GM18858 (cell line): ENCODE measurements at regions not wholly inside any gene's neighbourhood (a gene's known extent, or its start where the extent isn't known, plus 50 kb on each side); places are given as distances from the start of the nearest gene placed in this dataset.
"Not testable (repeated sequence)": the region's sequence is repeated elsewhere in the genome, so short reads cannot be mapped to it uniquely, and the experiment has no call there.

Experiments
- ATAC-seq: cut with Tn5 transposase; IDR thresholded peaks from one replicate; pipeline ENCODE4 v1.9.1; 2021; ENCODE audit not compliant: unreplicated experiment

DNA sequence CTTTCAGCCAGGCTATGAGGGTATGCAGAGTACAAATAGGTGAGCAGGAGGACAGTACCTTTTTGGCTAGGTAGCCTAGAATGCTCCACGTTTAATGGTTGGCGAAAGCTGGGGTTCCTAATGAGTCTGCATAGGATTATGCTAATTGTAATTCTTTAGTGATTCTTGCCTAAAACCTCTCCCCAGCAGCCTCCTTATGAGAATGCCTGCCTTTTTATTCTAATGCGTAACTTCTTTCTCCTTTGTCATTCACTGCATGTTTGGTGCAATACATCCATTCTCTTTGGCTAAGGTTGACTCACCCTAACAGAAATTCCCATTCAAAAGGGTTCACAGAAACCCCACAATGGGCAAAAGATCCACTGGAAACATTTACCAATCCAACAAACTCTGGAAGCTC lies 752.2 kb downstream of the FSCB start:
- ATAC-seq = no peak

DNA sequence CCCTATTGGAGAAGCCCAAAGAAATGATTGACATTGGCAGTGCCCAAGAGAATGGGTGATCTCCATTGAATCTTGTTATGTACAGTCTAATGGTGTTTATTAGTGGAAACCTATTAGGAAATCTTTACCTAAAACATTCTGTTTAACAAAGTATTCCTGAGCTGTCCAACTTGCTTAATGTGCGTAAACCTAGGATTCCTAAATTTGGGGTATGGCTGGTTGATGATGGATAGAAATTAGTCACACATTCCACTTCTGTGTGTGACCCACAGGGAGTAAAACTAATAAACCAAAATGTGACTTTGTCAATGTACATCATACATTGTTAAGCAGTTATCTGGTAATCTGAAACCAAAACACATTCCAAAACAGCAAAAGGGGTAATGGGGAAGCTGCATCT lies 761.3 kb downstream of the FSCB start:
- ATAC-seq = no peak

DNA sequence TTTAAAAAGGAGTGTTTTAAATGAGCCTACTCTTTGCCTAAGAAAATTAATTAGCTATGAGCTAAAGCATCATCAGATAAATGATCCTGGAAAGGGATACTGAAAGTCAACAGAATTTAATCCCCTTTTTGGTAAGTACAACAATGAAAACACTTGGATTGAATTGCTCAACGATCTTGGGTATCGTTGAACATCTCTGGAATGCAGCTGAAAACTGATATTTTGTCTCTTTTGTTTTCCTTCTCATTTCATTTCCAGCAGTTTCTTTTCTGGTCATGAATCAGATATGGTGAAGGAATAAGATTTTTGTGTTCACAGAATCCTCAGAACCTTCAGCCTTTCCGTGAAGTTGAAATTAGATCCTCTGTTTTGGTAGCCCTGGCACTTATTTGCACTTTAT lies 771.2 kb downstream of the FSCB start:
- ATAC-seq = no peak

DNA sequence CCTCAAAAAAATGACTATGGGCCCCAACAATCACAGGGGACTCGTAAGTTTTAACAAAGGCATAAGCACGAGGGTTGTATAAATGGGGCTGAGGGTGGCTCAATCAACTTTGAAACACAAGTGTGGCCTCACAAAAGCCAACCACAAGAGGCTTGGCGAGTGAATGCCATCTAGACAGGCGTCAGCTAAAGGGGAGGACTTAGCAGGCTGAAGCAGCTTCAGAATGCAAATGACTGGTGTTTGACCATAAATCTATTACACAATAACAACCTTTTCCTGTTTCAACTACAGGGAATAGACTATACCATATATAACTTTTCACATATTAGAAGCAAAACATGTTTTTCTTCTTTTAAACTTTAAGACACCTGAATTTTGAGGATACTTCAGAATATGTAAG lies 777.9 kb downstream of the FSCB start:
- no peak for ATAC-seq

DNA sequence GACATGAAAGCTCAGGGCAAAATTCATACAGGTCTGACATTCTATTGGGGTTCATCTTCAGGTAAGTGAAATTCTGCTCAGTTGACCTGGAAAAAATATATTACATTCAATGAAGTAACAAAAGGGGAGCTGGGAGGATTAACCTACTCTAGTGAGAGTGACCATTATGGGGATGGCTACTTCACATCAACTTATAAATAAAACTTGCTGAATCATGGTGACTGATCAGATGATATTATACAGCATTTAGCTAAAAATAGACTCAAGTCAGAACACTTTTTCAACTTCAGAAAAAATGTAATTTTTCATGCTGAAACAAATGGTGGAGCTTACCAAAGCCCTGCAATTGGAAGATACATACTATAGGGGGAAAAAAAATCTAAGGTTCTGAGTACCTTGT lies 800.2 kb downstream of the FSCB start:
- no peak for ATAC-seq

DNA sequence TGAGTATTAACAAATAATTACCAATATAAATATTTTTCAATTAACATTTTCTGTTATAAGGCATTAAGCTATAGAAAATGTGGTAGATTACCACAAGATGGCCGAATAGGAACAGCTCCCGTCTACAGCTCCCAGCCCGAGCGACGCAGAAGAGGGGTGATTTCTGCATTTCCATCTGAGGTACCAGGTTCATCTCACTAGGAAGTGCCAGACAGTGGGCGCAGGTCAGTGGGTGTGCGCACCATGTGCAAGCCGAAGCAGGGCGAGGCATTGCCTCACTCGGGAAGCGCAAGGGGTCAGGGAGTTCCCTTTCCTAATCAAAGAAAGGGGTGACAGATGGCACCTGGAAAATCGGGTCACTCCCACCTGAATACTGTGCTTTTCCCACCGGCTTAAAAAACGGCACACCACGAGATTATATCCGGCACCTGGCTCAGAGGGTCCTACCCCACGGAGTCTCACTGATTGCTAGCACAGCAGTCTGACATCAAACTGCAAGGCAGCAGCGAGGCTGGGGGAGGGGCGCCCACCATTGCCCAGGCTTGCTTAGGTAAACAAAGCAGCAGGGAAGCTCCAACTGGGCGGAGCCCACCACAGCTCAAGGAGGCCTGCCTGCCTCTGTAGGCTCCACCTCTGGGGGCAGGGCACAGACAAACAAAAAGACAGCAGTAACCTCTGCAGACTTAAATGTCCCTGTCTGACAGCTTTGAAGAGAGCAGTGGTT lies 808.4 kb downstream of the FSCB start:
- not testable (repeated sequence) for ATAC-seq

DNA sequence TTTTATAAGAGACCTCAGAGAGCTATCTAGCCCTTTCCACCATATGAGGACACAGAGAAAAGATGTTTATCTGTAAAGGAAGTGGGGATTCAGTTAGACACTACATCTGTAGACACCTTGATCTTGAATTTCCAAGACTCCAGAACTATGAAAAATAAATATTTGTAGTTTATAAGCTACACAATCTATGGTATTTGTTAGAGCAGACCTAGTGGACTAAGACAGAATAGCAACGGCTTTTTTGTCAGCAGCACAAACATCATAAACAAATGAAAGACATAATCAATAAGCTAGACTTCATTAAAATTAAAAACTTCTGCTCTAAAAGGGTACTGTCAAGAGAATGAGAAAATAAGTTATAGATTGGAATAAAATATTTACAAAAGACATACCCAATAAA lies 810.1 kb downstream of the FSCB start:
- ATAC-seq = no peak

DNA sequence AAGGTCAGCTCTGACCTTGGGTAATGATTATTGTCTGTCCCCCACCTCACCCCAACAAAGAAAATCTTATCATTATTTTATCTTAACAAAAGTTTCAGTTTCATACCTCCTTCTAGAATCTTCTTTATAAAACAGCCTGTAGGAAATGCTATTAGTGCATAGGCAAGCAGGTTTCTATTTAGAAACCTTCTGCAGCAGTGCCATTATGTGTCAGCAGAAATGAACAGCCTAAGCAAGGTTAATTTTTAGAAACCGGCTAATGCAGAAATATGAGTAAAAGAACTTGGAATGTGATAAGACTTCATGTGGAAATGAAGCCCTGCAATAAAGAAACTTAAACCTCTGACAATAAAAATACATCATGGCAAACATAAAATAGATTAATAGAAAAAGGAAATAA lies 814.4 kb downstream of the FSCB start:
- no peak for ATAC-seq

DNA sequence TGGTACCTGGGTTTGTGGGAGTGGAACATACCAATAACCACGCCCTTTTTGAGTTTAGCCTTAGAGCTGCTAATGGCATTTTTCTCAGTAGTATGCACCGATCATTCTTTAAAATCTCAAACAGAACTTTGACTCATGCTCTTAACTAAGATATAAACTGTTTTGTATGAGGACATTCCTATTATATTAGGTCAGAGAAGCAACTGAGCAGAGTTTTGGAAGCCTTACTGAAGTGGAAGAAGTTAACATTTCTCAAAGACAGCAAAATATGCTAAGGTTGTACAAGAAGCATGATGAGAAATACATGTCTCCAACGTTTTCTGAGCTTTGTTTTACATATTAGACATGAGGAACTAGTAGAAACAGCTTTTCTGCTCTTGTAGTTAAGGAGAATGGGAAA lies 819.2 kb downstream of the FSCB start:
- ATAC-seq = no peak

DNA sequence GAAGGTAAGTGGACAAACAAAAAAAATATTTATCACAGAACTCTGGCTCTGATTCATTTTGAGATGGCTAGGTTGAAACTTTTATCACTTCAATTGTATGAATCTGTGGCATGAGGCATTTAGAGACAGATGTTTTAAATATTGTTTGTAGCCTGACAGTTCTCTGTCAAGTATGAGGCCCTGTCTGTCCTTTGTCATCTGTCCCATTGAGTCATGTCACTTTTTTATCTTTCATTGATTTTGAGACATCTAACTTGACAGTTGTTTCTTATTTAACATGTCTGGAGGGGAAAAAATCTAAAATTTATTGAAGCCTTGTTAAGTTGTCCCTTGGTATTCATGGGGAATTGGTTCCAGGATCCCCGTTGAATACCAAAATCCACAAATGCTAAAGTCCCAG lies 829.5 kb downstream of the FSCB start:
- ATAC-seq = no peak

DNA sequence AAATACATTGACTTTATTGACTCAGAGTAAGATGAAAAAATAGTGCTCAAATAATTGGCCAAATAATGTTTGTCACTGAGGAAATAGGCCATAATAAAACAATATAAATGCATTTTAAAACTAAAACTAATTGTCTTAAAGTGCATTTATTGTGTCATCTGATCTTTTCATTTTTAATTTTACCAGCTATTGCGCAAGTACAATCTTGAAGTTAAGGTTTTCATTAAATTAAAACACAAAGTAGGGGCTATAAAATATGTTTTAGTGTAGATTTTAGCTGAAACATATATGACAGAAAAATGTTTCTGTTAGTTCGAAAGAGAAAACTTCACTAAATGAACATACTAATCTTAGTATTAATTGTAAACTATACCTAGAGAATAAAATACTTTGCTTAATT lies 832.8 kb downstream of the FSCB start:
- ATAC-seq = no peak

DNA sequence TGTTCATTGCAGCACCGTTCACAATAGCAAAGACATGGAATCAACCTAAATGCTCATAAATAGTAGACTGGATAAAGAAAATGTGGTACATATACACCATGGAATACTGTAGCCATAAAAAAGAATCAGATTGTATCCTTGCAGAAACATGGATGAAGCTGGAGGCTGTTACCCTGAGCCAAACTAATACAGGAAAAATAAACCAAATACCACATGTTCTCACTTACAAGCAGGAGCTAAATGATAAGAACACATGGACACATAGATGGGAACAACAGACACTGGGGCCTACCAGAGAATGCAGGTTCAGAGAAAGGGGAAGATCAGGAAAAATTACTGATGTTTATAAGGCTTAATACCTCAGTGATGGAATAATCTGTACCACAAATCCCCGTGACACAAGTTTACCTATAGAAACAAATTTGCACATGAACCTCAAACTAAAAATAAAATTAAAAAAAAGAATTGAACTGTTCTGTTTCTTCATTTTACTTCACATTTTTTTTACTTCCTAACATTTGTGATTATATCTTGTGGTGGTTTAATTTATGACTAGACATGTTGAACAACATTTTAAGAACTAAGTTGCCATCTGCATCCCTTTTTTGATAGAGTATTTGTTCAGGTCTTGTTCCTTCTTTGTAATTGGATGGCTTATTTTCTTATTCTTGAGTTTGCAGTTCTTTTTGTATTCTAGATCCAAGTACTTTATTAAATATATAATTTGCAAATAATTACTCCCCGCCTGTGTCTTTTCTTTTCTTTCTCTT lies 835.2 kb downstream of the FSCB start:
- ATAC-seq = no peak

DNA sequence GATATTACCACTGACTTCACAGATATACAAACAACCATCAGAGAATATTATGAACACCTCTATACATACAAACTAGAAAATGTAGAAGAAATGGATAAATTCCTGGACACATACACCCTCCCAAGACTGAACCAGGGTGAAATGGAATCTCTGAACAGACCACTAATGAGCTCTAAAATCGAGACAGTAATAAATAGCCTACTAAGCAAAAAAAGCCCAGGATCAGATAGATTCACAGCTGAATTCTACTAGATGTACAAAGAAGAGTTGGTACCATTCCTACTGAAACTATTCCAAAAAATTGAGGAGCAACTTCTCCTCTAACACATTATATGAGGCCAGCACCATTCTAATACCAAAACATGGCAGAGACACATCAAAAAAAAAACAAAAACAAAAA lies 837.7 kb downstream of the FSCB start:
- no peak for ATAC-seq

DNA sequence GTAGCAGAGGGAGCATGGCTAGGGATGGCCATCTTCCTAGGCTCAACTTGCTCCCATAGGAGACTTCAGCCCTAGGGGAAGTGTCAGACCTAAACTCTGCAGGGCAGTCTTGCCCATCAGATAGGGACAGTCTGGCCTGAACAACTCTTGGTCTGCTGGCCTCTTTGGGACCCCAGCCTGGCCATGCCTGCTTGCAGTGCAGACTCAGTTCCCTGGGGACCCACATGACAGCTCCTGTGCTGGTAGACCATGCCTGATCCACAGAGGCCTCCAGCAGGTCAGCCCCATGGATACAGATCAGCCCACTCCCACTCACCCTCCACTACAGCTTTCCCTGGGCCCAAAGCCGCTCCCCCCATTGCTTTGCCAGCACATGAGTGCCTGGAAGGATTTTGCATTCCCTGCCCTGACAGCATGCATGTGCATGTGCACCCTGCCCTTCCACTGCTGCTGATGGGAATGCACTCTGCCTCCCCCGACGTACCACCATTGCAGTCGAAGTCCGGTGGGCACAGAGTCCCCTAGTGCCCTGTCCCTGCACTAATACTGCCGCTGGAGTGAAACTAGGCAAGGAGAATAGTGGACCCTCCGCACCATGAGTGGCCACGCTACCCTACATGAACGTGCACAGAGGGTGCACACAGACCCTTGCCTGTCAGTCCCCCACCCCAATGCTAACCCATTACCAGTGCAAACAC lies 841.4 kb downstream of the FSCB start:
- no peak for ATAC-seq

DNA sequence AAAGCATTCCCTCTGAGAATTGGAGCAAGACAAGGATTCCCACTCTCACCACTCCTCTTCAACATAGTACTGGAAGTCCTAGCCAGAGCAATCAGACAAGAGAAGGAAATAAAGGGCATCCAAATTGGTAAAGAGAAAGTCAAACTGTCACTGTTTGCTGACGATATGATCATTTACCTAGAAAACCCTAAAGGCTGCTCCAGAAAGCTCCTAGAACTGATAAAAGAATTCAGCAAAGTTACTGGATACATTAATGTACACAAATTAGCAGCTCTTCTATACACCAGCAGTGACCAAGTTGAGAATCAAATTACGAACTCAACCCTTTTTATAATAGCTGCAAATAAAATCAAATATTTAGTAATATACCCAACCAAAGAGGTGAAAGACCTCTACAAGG lies 851.9 kb downstream of the FSCB start:
- ATAC-seq = not testable (repeated sequence)

DNA sequence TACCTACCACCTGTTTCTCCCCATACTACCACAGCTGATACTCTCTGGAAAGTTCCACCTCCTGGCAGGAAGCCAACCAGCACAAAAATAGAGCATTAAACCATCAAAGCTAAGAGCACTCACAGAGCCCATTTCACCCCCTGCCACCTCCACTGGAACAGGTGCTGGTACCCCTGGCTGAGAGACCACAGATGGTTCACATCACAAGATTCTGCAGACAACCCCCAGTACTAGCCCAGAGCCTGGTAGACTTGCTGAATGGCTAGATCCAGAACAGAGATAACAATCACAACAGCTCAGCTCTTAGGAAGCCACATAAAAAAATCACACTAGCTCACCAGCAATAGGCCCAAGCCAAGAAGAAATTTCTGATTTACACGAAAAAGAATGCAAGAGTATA lies 855.2 kb downstream of the FSCB start:
- no peak for ATAC-seq

DNA sequence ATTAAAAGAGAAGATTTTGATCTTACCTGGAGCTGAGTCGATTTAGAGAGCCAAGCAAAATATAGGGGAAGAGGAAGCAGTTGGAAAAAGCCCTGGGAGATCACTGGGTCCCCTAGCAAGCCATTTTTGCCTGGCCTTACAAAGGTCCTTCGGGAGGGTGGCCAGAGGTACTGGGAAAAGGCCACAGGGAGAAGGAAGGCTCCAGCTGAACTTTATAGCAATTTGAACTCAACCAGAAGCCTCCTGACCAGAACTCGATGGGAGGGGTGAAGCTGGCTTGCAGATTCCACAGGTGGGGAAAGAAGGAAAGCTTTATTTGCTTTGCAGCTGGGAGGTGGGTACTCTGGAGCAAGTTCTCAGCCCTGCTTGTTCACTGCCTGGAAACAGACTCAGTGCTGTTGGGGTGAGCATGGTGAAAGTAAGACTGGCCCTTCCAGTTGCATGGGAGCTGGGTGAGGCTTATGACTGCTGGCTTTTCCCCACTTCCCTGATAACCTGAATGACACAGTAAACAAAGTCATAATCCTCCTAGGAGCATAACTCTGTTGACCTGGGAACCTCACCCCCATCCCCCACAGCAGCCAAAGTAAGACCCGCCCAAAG lies 855.8 kb downstream of the FSCB start:
- no peak for ATAC-seq

DNA sequence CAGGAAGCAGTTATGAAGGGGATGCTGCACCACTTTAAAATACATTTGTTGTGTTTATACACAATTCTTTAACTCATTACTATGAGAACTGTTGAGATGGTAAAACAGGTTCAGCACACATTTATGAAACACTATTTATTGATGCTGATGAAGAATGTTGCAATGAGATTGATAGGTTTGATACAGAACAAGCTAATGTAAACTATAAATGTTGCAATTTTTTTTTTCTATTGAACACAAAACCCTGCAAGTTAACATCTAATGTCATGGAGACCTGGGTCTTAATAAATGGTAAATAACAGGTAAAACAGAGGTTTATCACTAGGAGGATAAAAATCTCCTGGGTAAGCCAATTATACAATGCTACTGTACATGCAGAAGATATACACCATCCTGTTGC lies 857.6 kb downstream of the FSCB start:
- no peak for ATAC-seq

DNA sequence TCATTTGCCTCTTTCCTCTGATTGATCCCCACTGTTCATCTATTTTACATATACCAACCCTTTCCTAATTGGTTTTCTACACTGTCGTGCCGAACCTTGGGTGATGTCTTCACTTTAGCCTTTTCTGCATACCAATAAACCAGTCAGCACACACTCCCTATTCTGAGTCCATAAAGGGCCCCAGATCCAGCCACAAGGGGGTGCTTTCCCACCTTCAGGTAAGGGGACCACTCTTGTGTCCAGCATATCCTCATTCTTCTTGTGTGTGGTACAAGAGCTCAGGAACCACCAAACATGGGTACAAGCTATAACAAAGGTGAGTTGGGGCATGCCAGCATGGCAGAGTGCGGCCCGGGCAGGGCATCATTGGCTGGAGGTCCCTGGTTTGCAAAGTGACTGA lies 859.8 kb downstream of the FSCB start:
- no peak for ATAC-seq

DNA sequence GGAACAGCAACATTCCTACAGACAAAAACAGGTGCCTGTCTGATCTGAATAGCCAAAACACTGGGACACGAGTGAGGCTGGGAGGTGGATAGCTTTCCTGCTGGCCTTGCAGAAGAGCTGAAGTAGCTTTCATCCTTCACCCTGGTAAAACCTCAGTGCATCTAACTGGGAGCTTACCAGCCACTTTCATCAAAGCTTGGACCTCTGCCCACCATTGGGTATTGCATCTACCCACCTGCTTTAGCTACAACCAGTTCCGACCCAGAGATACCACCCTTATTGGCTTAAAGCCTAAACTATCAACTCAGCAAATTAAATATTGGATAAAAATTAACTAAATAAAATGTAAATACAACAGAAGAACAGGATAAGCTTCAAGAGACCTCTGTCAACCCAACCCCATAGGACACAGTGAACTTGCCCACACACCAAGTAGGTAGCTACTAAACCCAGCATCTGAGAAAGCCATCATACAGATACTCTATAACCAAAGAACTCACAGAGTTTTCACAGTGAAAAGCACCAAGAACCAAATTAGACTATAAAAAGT lies 866.3 kb downstream of the FSCB start:
- ATAC-seq = no peak

DNA sequence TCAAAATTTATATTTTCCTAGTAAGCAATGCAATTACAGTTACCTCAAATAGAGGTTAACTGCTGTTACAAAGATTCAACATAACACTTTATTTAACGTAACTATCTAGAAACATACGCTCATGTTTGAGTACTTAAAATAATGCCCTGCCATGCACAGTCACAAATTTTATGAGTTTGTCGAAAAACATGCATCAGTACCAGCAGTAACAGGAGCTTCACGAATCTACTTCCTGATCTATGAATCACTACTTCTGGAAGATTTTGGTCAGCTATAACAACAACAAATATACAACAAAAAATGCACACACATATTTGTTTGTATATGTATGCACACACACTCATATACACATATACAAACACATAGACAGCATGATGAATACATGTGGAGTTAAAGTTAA lies 881.8 kb downstream of the FSCB start:
- ATAC-seq = no peak
